ENCODE measurements at regions not wholly inside any gene's neighbourhood (a gene's known extent, or its start where the extent isn't known, plus 50 kb on each side); places are given as distances from the start of the nearest gene placed in this dataset.

GRCh38 chr12:24121911-24122310, 172.4 kb upstream of the SOX5 start:
- Mint-ChIP-seq H3K4me1 (ENCODE audit: low read depth) (no peaks in the 10 kb centered on the region), H3K9me3 (ENCODE audit: low read depth) (peaks cover 9% of the 10 kb centered on the region), H3K36me3 (ENCODE audit: insufficient read depth) (no peaks in the 10 kb centered on the region), H3K27me3 (no peaks in the 10 kb centered on the region), H3K27ac (no peak overlapping the region), H3K4me3 (ENCODE audit: low read depth) (no peak overlapping the region)
- DNase-seq (ENCODE audit: low spot score, unreplicated experiment): no peak
- no peak for TF ChIP-seq CTCF (IDR thresholded peaks at IDR 0.05; ENCODE audit: unreplicated experiment)

GRCh38 chr12:24118668-24119067, 169.2 kb upstream of the SOX5 start:
- DNase-seq (ENCODE audit: low spot score, unreplicated experiment): no peak
- Mint-ChIP-seq H3K36me3 (ENCODE audit: insufficient read depth) (no peaks in the 10 kb centered on the region), H3K4me1 (ENCODE audit: low read depth) (no peaks in the 10 kb centered on the region), H3K27me3 (no peaks in the 10 kb centered on the region), H3K9me3 (ENCODE audit: low read depth) (peaks cover 9% of the 10 kb centered on the region), H3K4me3 (ENCODE audit: low read depth) (no peak overlapping the region), H3K27ac (no peak overlapping the region)
- no peak for TF ChIP-seq CTCF (IDR thresholded peaks at IDR 0.05; ENCODE audit: unreplicated experiment)

GRCh38 chr12:24116548-24116947, 167.1 kb upstream of the SOX5 start:
- Mint-ChIP-seq H3K36me3 (ENCODE audit: insufficient read depth) (no peaks in the 10 kb centered on the region), H3K4me3 (ENCODE audit: low read depth) (no peak overlapping the region), H3K4me1 (ENCODE audit: low read depth) (no peaks in the 10 kb centered on the region), H3K9me3 (ENCODE audit: low read depth) (peaks cover 9% of the 10 kb centered on the region), H3K27ac (no peak overlapping the region), H3K27me3 (no peaks in the 10 kb centered on the region)
- DNase-seq (ENCODE audit: low spot score, unreplicated experiment): no peak
- no peak for TF ChIP-seq CTCF (IDR thresholded peaks at IDR 0.05; ENCODE audit: unreplicated experiment)

GRCh38 chr12:24113701-24114100, 164.2 kb upstream of the SOX5 start:
- Mint-ChIP-seq H3K4me3 (ENCODE audit: low read depth) (no peak overlapping the region), H3K9me3 (ENCODE audit: low read depth) (no peaks in the 10 kb centered on the region), H3K27me3 (no peaks in the 10 kb centered on the region), H3K27ac (no peak overlapping the region), H3K4me1 (ENCODE audit: low read depth) (peaks cover 2% of the 10 kb centered on the region), H3K36me3 (ENCODE audit: insufficient read depth) (no peaks in the 10 kb centered on the region)
- no peak for DNase-seq (ENCODE audit: low spot score, unreplicated experiment)
- TF ChIP-seq CTCF (IDR thresholded peaks at IDR 0.05; ENCODE audit: unreplicated experiment): no peak

GRCh38 chr12:24111616-24112015, 162.1 kb upstream of the SOX5 start:
- Mint-ChIP-seq H3K36me3 (ENCODE audit: insufficient read depth) (no peaks in the 10 kb centered on the region), H3K4me1 (ENCODE audit: low read depth) (peaks cover 2% of the 10 kb centered on the region), H3K27me3 (no peaks in the 10 kb centered on the region), H3K27ac (no peak overlapping the region), H3K9me3 (ENCODE audit: low read depth) (no peaks in the 10 kb centered on the region), H3K4me3 (ENCODE audit: low read depth) (no peak overlapping the region)
- TF ChIP-seq CTCF (IDR thresholded peaks at IDR 0.05; ENCODE audit: unreplicated experiment): no peak
- no peak for DNase-seq (ENCODE audit: low spot score, unreplicated experiment)
